HFFc6 (cell line): ENCODE measurements at regions not wholly inside any gene's neighbourhood (a gene's known extent, or its start where the extent isn't known, plus 50 kb on each side); places are given as distances from the start of the nearest gene placed in this dataset.

Experiments
- DNase-seq: peaks from one replicate; pipeline ENCODE4 v3.0.0-alpha.2; 2018
- H3K27ac Mint-ChIP-seq: 2 replicates; pipeline ENCODE4 v1.8.0; 2020; ENCODE audit warnings: mild to moderate bottlenecking, mixed read lengths
- H3K27me3 Mint-ChIP-seq: 2 replicates; pipeline ENCODE4 v1.8.0; 2021; ENCODE audit warnings: mild to moderate bottlenecking, moderate library complexity, mixed read lengths; ENCODE audit not compliant: insufficient read depth
- H3K36me3 Mint-ChIP-seq: 2 replicates; pipeline ENCODE4 v1.8.0; 2021; ENCODE audit warnings: low read depth, mixed read lengths
- H3K4me1 Mint-ChIP-seq: 2 replicates; pipeline ENCODE4 v1.8.0; 2020; ENCODE audit warnings: low read depth, mixed read lengths
- H3K4me3 Mint-ChIP-seq: 2 replicates; pipeline ENCODE4 v1.8.0; 2020; ENCODE audit warnings: mild to moderate bottlenecking, moderate library complexity, mixed read lengths
- H3K9me3 Mint-ChIP-seq: 2 replicates; pipeline ENCODE4 v1.8.0; 2020; ENCODE audit warnings: mild to moderate bottlenecking, mixed read lengths
- CTCF ChIP-seq: fragments of 200-600 bp; sonication (generic); IDR thresholded peaks from 2 replicates; pipeline ENCODE4 v1.5.0; 2021; ENCODE audit warnings: antibody characterized with exemption, mild to moderate bottlenecking

- H3K4me3 Mint-ChIP-seq: no peak overlapping the region
- peaks cover 8% of the 10 kb centered on the region for H3K9me3 Mint-ChIP-seq
- DNase-seq: no peak
- TF ChIP-seq CTCF: no peak
- H3K36me3 Mint-ChIP-seq: no peaks in the 10 kb centered on the region
- H3K4me1 Mint-ChIP-seq: no peaks in the 10 kb centered on the region
- H3K27me3 Mint-ChIP-seq: peaks cover 2% of the 10 kb centered on the region; the same call in 1 of the 2 replicates
- H3K27ac Mint-ChIP-seq: no peak overlapping the region
Observed at GRCh38 chr20:60422848-60423247, 464.6 kb downstream of the CDH26 start.

GRCh38 chr20:60424267-60424902 lies 466.2 kb downstream of the CDH26 start:
- no peaks in the 10 kb centered on the region for H3K4me1 Mint-ChIP-seq
- H3K27ac Mint-ChIP-seq: no peak overlapping the region
- H3K9me3 Mint-ChIP-seq: peaks cover 15% of the 10 kb centered on the region
- no peak overlapping the region for H3K4me3 Mint-ChIP-seq
- H3K27me3 Mint-ChIP-seq: peaks cover 3% of the 10 kb centered on the region; the same call in 1 of the 2 replicates
- no peak for TF ChIP-seq CTCF
- no peaks in the 10 kb centered on the region for H3K36me3 Mint-ChIP-seq
- no peak for DNase-seq

GRCh38 chr20:60427516-60427915 lies 469.3 kb downstream of the CDH26 start:
- no peaks in the 10 kb centered on the region for H3K4me1 Mint-ChIP-seq
- no peak for TF ChIP-seq CTCF

GRCh38 chr20:60428651-60429050 lies 470.4 kb downstream of the CDH26 start:
- Mint-ChIP-seq H3K27ac (no peak overlapping the region), H3K4me1 (no peaks in the 10 kb centered on the region), H3K27me3 (peaks cover 3% of the 10 kb centered on the region), H3K36me3 (no peaks in the 10 kb centered on the region), H3K9me3 (peaks cover 35% of the 10 kb centered on the region), H3K4me3 (no peak overlapping the region)
- DNase-seq: no peak
- no peak for TF ChIP-seq CTCF

More at GRCh38 chr20:60427516-60427915, 469.3 kb downstream of the CDH26 start:
- Mint-ChIP-seq H3K9me3 (peaks cover 29% of the 10 kb centered on the region), H3K4me3 (no peak overlapping the region), H3K36me3 (no peaks in the 10 kb centered on the region), H3K27ac (no peak overlapping the region), H3K27me3 (peaks cover 3% of the 10 kb centered on the region)
- DNase-seq: no peak

- peaks cover 2% of the 10 kb centered on the region for H3K27me3 Mint-ChIP-seq
- TF ChIP-seq CTCF: no peak
- no peak for DNase-seq
- no peaks in the 10 kb centered on the region for H3K4me1 Mint-ChIP-seq
- no peak overlapping the region for H3K27ac Mint-ChIP-seq
- no peak overlapping the region for H3K4me3 Mint-ChIP-seq
- H3K9me3 Mint-ChIP-seq: peaks cover 35% of the 10 kb centered on the region
- no peaks in the 10 kb centered on the region for H3K36me3 Mint-ChIP-seq
Observed at GRCh38 chr20:60430516-60431001, 472.3 kb downstream of the CDH26 start.
